DMS114 treated with DMSO at 0.1 percent for 48 hours (cell line): ENCODE measurements at regions not wholly inside any gene's neighbourhood (a gene's known extent, or its start where the extent isn't known, plus 50 kb on each side); places are given as distances from the start of the nearest gene placed in this dataset.
"Not testable (repeated sequence)": the region's sequence is repeated elsewhere in the genome, so short reads cannot be mapped to it uniquely, and the experiment has no call there.

Experiments
- DNase-seq: peaks from one replicate; lab custom pipeline; 2025; ENCODE audit not compliant: unreplicated experiment; lab: John Stamatoyannopoulos, UW

DNA sequence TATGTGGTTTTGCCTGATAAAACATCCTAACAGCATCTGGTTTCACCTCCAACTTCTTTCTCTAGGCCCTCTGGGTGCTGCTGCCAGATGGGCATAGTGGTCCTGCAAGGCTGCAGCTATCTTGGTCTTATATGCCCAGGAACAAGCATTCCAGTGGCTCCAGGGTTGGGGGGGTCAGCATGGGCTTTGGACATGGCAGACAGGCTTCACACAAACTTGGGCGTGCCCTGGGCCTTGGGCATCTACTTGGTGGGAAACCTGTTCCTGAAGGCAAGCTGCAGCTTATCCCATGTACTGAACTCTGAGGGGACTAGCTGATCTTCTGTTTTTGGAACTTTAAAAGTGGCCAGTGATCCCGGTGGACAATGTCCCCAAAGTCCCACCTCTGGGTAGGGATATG lies 54.9 kb upstream of the ZNF678 start:
- DNase-seq: no peak

DNA sequence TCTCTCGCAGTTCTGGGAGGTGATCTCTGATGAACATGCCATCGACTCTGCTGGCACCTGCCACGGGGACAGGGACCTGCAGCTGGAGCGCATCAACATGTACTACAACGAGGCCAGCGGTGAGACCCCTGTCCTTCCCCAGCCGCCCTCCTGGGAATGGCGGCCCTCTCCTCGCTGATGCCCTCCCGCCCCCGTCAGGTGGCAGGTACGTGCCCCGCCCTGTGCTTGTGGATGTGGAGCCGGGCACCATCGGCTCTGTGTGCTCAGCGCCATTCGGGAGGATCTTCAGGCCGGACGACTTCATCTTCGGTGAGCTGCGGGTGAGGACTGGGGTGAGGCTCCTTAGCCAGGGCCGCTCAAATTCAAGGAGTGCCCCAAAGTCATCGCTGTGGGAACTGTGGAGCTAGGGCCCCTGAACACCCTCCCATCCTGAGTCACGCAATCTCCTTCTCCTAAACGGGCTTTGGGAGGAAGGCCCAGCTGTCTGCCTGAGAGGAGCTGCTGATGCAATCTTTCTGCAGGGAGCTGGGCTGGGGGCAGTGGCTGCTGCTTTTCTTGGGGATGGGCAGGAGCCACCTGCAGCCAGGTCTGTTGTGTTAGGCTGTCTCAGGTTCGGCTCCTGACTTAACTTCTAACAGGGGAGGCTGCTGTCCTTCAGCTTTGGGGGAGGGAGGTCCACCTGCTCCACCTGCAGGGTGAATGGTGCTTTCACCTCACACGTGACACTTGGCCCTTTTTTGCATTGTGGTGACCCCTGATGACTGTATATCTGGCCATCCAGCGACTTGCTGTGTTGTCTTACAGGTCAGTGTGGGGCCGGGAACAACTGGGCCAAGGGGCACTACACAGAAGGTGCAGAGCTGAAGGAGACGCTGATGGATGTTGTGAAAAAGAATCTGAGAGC lies 56.6 kb upstream of the ZNF678 start:
- not testable (repeated sequence) for DNase-seq

DNA sequence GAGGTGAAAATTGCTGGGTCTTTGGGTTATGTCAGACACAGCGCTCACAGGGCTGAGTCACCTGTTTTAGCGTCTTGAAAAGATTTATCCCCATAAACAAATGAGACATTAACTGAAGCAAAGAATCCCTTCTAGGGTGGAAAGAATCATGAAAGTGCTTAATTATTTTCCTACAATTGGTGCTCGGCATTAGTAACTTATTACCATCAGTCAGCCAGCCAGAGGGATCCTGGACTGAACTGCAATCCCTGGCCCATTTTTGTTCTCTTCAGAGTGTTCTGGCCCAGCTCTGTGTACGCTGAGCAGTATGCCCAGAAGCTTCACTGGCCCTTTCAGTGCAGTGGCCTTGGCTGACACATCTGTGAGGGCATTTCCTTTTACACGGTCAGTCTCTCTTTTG lies 67.3 kb upstream of the ZNF678 start:
- not testable (repeated sequence) for DNase-seq

DNA sequence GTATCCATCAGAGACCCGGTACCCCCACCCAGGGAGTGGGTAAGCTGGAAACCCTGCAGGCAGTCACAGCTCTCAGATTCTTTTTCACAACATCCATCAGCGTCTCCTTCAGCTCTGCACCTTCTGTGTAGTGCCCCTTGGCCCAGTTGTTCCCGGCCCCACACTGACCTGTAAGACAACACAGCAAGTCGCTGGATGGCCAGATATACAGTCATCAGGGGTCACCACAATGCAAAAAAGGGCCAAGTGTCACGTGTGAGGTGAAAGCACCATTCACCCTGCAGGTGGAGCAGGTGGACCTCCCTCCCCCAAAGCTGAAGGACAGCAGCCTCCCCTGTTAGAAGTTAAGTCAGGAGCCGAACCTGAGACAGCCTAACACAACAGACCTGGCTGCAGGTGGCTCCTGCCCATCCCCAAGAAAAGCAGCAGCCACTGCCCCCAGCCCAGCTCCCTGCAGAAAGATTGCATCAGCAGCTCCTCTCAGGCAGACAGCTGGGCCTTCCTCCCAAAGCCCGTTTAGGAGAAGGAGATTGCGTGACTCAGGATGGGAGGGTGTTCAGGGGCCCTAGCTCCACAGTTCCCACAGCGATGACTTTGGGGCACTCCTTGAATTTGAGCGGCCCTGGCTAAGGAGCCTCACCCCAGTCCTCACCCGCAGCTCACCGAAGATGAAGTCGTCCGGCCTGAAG lies 69.3 kb upstream of the ZNF678 start:
- not testable (repeated sequence) for DNase-seq

DNA sequence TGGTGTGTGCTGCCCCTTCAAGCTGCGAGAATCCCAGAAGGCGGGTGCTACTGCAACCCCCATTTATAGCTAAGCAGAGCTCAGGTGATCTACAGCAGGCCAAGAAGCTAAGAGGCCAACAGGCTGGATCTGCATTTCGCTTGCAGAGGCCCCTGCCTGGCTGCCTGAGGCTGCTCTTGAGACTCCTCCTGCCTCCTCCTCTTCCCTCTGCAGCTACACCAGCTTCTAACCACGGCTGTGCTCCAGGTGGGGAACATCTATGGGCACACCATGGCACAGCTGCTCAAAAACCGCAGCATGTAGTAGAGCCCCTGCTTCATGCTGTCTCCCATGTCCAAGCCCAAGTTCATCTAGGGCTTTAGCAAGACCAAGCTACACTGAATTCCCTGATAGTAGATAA lies 72.9 kb upstream of the ZNF678 start:
- DNase-seq: no peak

DNA sequence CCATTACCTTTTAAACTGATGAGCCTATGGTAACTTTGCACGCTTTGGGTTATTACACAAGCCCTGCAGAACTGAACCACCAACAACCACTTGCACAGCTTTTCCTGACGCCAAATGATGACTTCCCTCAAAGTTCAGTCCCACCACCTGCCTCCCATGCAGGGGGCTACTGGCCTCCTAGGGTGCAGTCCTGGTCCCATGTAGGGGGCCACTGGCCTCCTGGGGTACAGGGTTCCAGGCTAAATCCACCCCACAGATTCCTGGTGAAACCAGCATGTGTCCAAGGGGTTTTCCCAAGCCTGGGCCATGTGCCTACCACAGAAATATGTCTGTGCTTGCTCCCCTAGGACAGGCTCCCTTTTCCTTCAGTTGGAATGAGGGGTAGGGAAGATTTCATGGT lies 73.4 kb upstream of the ZNF678 start:
- no peak for DNase-seq

DNA sequence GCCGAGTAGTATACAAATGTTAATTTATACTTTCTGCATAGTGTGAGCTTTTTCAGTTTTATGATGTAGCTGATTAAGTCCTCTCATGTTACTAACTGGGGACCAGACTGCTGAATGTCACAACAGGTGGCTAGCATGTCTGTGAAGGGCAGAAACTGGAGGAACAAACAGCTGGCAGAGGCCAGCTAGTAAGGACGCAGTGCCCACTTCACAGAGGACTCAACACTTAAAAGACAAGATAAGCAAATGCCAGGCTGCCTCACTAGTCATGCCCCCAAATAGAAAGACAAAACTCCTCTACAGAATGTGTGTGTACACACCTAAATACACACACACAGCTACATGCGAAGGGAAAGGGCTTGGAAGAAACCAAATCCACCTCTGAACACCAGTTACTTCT lies 73.8 kb upstream of the ZNF678 start:
- no peak for DNase-seq

DNA sequence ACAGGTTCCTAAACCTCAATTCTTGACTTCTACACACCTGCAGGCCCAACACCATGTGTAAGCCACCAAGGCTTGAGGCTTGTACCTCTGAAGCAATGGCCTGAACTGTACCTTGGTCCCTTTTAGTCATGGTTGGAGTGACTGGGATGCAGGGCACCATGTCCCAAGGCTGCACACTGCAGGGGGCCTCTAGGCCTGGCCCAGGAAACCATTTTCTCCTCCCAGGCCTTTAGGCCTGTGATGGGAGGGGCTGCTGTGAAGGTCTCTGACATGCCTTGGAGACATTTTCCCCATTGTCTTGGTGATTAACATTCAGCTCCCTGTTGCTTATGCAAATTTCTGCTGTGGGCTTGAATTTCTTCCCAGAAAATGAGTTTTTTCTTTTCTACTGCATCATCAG lies 75.8 kb upstream of the ZNF678 start:
- DNase-seq: no peak

DNA sequence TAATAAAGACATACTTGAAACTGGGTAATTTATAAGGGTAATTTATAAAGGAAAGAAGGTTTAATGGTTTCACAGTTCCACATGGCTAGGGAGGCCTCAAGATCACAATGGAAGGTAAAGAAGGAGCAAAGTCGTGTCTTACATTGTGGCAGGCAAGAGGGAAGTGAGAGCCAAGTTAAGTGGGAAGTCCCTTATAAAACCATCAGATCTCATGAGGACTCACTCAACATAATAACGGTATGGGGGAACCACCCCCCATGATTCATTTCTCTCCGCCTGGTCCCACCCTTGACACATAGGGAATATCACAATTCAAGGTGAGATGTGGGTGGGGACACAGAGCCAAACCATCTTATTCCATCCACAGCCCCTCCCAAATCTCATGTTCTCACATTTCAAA lies 76.8 kb upstream of the ZNF678 start:
- DNase-seq: no peak

DNA sequence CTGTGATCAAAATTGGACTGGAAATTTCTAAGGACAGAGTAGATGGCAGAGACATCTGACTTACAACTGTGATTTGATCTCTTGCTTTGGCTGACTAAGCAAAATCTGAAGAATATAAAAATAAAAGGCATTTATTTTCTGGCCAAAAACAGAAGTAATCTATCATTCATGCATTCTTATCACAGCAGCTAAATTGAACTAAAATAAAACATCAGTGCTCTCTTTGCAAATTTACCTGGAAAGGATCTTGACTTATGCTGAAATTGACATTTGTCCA lies 81.4 kb upstream of the ZNF678 start:
- DNase-seq: no peak

DNA sequence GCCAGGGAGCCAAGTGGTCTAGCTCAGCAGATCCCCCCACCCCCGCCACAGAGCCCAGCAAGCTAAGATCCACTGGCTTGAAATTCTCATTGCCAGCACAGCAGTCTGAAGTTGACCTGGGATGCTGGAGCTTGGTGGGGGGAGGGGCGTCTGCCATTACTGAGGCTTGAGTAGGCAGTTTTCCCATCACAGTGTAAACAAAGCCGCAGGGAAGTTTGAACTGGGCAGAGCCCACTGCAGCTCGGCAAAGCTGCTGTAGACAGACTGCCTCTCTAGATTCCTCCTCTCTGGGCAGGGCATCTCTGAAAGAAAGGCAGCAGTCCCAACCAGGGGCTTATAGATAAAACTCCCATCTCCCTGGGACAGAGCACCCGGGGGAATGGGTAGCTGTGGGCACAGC lies 89.3 kb upstream of the ZNF678 start:
- not testable (repeated sequence) for DNase-seq

DNA sequence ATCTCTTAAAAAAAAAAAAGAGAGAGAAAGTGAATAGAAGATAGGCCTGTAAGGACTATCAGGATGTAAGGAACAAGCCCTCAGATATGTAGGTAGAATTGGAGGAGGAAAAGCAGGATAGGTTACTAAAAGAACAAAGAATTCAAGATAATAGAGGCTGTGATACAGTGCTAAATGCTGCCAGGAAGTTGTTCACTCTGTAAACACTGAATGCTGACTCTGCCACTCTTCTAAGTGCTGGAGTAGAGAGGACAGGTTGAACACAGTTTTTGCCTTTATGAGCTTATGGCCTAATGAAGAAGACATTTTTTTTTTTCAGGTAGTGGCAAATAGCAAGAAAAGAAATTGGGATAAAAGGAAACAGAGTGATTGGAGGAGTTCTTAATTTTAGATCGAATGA lies 90.6 kb upstream of the ZNF678 start:
- DNase-seq: no peak

DNA sequence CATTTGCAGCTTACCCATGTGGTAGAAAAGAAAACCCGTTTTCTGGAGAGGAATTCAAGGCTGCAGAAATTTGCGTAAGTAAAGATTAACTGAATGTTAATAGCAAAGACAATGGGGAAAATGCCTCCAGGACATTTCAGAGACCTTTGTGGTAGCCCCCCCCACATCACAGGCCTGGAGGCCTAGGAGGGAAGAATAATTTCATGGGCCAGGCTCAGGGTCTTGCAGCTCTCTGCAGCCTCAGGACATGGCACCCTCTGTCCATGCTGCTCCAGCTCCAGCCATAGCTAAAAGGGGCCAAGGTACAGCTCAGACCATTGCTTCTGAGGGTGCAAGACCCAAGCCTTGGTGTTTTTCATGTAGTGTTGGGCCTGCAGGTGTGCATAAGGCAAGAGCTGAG lies 92.7 kb upstream of the ZNF678 start:
- DNase-seq: no peak

DNA sequence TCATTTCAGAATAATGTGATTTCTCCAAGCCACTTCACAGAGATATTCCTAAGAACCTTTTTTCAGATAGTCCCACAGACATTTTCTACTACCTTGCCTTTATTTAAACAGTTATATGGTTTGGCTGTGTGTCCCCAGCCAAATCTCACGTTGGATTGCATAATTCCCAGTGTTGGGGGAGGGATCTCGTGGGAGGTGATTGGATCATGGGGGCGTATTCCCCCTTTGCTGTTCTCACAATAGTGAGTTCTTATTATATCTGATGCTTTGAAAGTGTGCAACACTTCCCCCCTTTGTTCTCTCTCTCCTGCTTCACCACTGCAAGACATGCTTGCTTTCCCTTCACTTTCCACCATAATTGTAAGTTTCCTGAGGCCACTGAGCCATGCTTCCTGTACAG lies 93.6 kb upstream of the ZNF678 start:
- DNase-seq: no peak

DNA sequence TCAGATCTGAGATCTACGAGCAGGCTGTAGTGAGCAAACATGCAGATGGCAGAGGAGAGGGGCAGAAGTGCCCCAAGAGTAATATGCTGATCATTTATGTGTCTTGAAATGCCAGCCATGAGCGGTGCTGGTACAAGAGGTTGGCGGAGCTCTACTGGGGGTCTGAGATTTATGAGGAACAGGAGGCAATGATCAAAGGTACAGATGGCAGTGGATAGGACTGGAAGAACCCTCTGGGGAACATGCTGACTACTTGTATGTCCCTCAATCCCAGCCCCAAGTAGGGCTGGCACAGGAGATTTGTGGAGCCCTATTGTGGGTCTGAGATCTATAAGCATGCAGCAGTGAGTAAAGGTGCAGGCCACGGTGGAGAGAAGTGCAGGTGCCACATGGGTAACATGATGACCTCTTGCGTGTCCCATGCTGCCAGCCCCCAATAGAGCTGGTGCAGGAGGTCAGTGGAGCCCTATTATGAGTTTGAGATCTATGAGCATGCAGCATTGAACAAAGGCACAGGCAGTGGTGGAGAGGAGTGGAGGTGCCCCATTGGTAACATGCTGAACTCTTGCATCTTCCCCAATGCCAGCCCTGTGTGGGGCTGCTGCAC lies 97.2 kb upstream of the ZNF678 start:
- DNase-seq: no peak

DNA sequence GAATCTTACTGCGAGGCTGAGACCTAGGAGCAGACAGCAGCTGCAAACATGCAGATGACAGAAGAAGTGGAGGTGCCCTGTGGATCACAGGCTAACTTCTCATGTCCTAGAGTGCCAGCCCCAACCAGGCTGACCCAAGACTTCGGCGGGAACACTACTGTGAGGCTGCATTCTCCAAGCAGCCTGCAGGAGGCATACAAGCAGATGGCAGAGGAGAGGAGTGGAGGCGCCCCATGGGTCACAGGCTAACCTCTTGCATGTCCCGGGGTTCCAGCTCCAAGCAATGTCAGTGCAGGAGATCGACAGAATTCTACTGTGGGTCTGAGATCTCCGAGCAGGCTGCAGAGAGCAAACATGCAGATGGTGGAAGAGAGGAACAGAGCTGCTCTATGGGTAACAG lies 98.1 kb upstream of the ZNF678 start:
- DNase-seq: no peak

DNA sequence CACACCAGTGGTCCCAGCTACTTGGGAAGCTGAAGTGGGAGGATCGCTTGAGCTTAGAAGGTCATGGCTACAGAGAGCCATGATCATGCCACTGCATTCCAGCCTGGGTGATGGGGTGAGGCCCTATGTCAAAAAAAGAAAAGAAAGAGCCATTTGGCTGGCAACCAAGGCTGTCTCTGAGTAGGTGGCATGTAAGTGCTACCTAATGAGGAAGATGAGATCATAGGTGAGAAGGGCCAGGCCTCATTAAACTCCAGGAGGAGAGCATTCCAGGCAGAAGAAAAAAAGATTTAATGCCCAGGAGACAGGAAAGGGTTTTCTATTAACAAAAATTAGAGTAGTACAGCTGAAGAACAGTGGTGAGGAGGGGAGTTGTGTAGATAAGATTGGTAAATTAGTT lies 103.4 kb upstream of the ZNF678 start:
- no peak for DNase-seq

DNA sequence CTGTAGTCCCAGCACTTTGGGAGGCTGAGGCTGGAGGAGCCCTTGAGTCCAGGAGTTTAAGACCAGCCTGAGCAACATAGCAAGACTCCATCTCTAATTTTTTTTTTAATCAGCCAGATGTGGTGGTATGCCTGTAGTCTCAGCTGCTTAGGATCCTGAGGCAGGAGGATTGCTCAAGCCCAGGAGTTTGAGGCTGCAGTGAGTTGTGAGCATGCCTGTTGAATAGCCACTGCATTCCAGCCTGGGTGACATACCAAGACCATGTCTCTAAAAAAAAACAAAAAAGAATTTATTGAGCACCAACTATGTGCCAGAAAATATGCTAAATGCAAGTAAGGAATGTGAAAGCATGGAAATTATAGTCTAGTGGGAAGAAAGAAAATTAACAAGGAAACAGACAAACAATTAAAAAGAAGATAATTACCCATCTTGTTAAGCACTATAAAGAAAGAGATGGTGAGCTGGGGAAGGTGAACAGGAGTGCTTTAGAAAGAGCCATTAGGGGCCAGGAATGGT lies 104.0 kb upstream of the ZNF678 start:
- no peak for DNase-seq

DNA sequence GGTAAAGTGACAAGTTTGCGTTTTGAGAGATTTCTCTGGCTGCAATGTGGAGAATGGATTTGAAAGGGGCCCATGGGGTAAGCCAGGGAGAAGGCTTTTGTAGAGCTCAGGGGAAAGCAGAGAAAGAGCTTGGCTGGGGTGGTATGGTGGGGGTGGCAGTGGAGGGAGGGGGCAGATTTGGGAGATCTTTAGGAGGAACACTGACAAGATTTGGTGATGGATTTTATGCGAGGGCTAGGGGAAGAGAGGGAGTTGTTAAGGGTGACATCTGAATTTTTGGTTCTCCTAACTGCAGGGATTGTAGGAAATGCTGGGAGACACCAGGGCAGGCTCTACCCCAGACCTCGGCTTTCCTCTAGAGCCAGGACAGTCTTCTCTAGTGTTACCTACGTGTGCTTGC lies 108.7 kb upstream of the ZNF678 start:
- DNase-seq: no peak

DNA sequence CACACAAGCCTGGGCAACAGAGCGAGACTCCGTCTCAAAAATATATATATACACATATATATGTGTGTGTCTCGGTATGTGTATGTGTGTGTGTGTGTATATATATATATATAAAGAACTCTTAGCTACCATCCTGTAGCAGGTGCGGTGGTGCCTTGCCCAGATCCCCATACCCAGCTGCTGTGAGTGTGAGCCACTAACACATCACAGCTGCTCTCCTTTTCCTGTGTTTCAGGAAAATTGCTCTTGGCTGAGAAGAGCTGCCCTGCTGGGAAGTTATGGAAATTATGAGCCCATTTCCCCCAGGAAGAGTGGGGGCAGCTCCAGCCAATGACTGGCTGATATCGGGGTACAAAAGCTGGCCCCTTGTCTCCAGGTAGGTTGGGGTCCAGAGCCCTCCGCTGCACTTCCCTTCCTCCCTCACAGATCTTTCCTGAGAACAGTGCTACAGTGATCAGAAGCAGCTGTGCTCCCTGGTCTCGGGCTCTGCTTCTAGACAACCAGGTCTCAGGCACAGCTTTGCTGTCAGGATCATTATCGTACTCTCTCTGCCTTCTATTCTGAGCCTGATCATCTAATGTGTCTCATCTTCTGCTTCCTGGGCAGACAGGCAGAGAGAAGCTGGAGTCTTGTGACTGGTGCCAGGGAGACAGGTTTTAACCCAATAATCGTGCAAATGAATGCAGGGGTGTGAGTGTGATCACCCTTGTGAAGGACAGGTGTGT lies 109.6 kb upstream of the ZNF678 start:
- no peak for DNase-seq

DNA sequence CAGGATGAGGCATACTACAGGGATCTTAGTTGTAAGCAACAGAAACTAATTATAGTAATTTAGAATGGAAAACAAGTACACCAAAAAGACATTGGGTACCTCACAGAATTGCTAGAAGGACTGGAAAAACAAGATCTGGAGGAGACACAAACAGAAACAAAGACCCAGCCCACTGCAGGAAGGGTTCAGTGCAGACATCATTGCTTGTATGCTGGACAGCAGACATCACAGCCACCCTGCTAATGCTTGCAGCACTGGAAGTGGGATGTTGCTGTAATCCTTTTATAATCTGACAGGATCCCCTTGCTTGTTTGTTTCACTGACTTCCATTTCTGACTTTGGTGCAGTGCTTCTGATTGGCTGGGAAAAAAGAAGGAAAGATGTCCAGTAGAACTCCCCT lies 111.4 kb upstream of the ZNF678 start:
- DNase-seq: no peak

DNA sequence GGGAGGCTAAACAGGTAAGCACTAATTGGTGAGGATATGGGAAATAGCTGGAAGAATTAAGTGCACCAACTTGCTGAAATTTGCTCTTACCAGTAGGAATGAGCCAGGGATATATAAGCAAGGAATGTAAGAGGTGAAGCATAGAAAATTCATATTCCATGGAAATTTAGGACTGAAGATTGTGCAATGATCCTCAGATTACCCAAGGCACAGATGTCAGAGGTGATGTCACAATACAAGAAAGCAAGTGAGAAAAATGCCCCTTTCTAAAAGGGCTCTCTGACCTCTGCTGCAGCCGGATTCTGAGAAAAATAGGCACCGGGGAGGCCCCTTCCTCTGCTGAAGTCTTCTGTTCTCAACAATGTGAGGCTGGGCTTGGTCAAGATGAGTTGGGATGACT lies 112.3 kb upstream of the ZNF678 start:
- no peak for DNase-seq
